Activated CD4-positive, alpha-beta memory T cell treated with anti-CD3 and anti-CD28 coated beads for 36 hours (primary cell): ENCODE measurements at regions not wholly inside any gene's neighbourhood (a gene's known extent, or its start where the extent isn't known, plus 50 kb on each side); places are given as distances from the start of the nearest gene placed in this dataset.

Source experiments
- CTCF ChIA-PET: fragments of 350-600 bp; sonication (Branson Sonifier 250); formaldehyde crosslinking; loops from one replicate; lab custom pipeline; 2021; ENCODE audit warnings: antibody characterized with exemption, inconsistent platforms; lab: Charles Lee
- POLR2A ChIA-PET: fragments of 350-600 bp; sonication (Branson Sonifier 250); formaldehyde crosslinking; loops from one replicate; lab custom pipeline; 2021; ENCODE audit warnings: antibody characterized with exemption; lab: Charles Lee
- DNase-seq: peaks from one replicate; pipeline ENCODE4 v3.0.0-alpha.2; 2020
- H3K27ac Mint-ChIP-seq: one replicate; pipeline ENCODE4 v1.8.0; 2021; ENCODE audit warnings: mixed read lengths
- H3K27me3 Mint-ChIP-seq: one replicate; pipeline ENCODE4 v1.8.0; 2021; ENCODE audit warnings: mixed read lengths
- H3K36me3 Mint-ChIP-seq: one replicate; pipeline ENCODE4 v1.8.0; 2021; ENCODE audit warnings: mixed read lengths
- H3K4me1 Mint-ChIP-seq: one replicate; pipeline ENCODE4 v1.8.0; 2021; ENCODE audit warnings: low read depth, mixed read lengths
- H3K4me3 Mint-ChIP-seq: one replicate; pipeline ENCODE4 v1.8.0; 2021; ENCODE audit warnings: mild to moderate bottlenecking, mixed read lengths
- H3K9me3 Mint-ChIP-seq: one replicate; pipeline ENCODE4 v1.8.0; 2021; ENCODE audit warnings: mixed read lengths
- intact Hi-C: fragments of 100-400 bp; cut with micrococcal nuclease; formaldehyde crosslinking; loops from one replicate; pipeline ENCODE4 v1.15.1; 2023

DNA sequence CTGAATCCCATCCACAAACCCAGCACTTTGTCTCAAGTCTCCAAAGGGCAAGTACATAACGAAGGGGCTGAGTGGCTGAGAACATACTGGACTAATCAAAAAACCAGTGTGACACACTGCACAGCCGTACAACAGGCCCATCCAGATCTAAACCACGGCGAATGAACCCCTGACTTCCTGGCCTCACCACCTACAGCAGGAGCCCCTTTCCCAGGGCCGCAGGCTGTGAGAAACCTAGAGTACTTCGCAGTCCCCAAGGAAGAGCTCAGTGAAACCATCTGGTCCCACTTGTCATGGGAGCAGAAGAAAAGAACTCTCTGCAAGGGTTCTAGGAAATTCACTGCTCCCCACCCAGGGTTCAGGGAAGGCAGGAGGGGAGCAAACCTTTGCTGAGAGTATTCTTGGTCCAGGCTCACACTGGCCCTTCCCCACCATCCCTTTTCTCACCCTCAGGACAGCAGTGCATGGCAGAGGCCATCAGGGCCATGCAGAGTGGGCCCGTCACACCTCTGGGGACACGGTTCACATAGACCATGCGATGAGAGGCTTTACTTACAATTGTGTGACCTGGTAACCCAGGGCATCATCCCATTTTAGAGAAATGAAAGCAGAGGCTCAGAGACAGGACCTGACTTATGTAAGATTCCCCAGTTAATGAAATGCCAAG, 192.8 kb downstream of the BCL11B start:
- intact Hi-C loops = no loop called here
- peaks cover 17% of the 10 kb centered on the region for H3K9me3 Mint-ChIP-seq
- H3K27me3 Mint-ChIP-seq = no peaks in the 10 kb centered on the region
- no peak overlapping the region for H3K4me3 Mint-ChIP-seq
- H3K36me3 Mint-ChIP-seq = peaks cover 12% of the 10 kb centered on the region
- ChIA-PET POLR2A (no interaction called here), CTCF (no interaction called here)
- peaks cover 6% of the 10 kb centered on the region for H3K4me1 Mint-ChIP-seq
- no peak for DNase-seq
- no peak overlapping the region for H3K27ac Mint-ChIP-seq

DNA sequence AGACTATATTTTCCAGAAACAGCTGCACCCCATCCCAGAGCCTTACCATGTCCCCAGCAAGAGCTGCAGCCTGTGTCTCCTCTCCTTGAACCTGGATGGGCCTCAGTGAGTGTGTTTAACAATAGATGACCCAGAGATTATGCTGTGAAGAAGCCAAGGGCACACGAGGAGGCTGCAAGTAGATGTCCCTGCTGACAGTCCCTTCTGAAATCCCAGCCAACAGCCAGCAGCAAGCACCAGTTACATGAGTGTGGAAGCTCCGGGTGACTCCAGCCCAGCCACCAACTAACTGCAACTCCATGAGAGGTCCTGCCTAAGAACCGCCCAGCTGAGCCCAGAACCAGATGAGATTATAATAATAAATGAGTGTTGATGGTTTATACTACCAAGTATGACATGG, 191.7 kb downstream of the BCL11B start:
- intact Hi-C loops = no loop called here
- ChIA-PET POLR2A (no interaction called here), CTCF (no interaction called here)

DNA sequence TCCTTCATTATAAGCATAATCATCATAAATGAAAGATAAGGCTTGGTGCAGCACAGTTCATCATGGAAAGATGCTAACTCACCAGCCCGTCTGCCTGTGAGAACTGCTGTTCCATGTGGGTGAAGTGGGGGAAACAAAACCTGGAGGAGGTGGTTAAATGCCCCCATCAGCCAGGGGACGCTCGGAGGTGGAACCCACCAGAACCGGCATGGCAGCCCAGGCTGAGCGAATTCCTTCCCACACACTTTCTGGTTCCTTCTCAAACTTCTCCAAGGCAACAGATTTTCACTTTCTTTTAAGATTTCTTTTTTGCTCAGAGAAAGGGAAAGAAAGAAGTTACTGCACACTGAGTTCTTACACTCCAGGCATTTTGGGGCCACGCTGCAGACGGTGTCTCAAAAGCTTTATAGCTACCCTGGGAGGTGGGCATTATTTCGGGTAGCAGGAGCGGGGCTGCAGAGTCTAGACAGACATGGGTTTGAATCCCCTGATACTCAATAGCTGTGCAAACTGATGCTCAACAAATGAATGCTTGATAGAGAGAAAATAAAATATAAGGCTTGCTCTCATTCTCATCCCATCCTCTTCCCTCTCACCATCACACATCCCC, 190.7 kb downstream of the BCL11B start:
- CTCF ChIA-PET = no interaction called here
- POLR2A ChIA-PET = no interaction called here
- intact Hi-C loops = no loop called here
- H3K27ac Mint-ChIP-seq = no peak overlapping the region
- DNase-seq = no peak
- H3K27me3 Mint-ChIP-seq = no peaks in the 10 kb centered on the region
- no peak overlapping the region for H3K4me3 Mint-ChIP-seq
- peaks cover 6% of the 10 kb centered on the region for H3K4me1 Mint-ChIP-seq
- H3K36me3 Mint-ChIP-seq = peaks cover 19% of the 10 kb centered on the region
- H3K9me3 Mint-ChIP-seq = peaks cover 23% of the 10 kb centered on the region

More for the DNA sequence above, 191.7 kb downstream of the BCL11B start:
- H3K27me3 Mint-ChIP-seq = no peaks in the 10 kb centered on the region
- DNase-seq = no peak
- H3K9me3 Mint-ChIP-seq = peaks cover 17% of the 10 kb centered on the region
- H3K4me1 Mint-ChIP-seq = peaks cover 6% of the 10 kb centered on the region
- H3K36me3 Mint-ChIP-seq = peaks cover 12% of the 10 kb centered on the region
- no peak overlapping the region for H3K27ac Mint-ChIP-seq
- H3K4me3 Mint-ChIP-seq = no peak overlapping the region

DNA sequence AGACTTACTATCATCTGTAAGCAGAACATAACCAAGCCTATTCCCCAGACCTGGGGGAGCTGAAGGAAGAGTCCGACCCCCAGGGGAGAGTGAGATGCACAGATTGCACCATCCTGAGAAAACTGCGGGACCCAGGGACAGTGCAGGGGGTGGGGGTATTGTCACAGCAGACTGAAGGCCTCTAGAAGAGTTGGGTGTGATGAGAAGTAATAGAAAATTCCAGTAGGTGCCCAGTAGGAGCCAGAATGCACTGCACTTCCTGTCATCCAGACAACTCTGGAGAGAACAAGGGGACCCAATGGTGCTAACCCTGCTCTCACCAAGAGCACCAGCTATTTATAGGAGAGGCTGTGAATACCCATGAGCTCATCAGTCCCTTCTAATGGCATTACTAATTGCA, 190.1 kb downstream of the BCL11B start:
- DNase-seq = no peak
- no peak overlapping the region for H3K4me3 Mint-ChIP-seq
- H3K4me1 Mint-ChIP-seq = peaks cover 3% of the 10 kb centered on the region
- H3K36me3 Mint-ChIP-seq = peaks cover 21% of the 10 kb centered on the region
- CTCF ChIA-PET = no interaction called here
- no peaks in the 10 kb centered on the region for H3K27me3 Mint-ChIP-seq
- H3K27ac Mint-ChIP-seq = no peak overlapping the region
- intact Hi-C loops = no loop called here
- peaks cover 23% of the 10 kb centered on the region for H3K9me3 Mint-ChIP-seq
- POLR2A ChIA-PET = no interaction called here

DNA sequence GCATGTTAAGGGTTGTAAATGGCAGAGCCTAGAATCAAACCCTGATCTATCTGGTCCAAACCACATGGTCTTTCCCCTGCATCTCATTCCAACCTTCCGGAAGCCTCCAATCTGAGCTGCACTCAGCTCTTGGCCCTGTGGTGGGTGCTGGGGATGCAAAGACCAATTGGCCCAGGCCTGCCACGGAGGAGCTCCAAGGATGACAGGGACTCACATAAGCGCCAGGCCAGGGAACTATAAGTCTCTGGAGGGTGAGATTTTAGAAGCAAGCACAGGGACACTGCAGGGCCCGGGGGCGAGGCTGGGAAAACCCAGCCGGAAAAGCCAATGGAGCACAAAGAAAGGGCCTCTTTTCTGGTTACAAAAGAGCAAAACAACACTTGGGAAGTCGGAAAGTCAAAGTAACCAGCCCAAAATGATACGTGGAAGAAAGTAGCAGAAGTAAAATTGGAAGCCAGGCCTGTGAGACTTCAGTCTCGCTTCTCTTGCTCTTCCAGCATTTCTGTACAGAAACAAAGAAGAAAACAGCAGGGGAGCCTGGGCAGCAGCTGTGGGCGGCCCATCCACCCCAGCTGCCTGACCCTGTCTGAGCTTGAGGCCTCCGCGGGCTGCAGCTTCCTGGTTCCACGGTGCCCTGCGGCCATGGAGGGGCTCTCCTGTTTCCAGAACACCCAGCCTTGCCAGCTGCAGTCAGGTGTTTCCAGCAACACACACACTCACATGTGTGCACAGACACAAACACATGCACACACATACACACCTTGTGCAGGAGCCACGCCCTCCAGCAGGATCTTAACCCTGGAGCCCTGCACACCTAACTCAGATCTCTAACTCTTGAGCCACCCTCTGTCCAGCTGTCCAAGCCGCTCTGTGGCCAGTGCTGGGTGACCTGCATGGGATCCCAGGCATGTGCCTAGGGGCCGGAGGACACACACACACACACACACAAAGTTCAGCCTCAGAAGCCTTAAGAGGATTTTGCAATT, 178.2 kb downstream of the BCL11B start:
- Mint-ChIP-seq H3K27ac (no peak overlapping the region), H3K4me1 (no peaks in the 10 kb centered on the region)
- intact Hi-C loops = no loop called here

DNA sequence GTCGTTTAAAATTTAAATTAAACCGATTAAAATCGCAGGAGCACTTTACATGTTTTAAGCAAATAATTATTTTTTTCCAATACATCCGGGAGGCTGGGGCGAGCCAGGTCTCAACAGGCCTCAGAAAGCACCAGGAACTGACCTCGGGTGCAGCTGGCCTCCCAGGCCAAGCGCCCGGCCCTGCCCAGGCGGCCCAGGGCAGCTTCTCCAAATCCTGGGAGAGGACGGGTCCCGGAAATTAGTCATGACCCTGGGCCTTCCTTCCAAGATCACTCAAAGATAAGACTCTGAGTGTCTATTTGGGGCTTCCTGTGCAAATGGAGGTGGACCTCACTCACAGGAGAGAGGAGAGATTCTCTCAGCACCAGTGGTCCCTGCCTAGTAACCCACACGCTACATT, 177.1 kb downstream of the BCL11B start:
- Mint-ChIP-seq H3K27ac (no peak overlapping the region), H3K4me3 (no peak overlapping the region), H3K9me3 (peaks cover 12% of the 10 kb centered on the region), H3K36me3 (peaks cover 3% of the 10 kb centered on the region), H3K27me3 (no peaks in the 10 kb centered on the region), H3K4me1 (no peaks in the 10 kb centered on the region)
- ChIA-PET POLR2A (no interaction called here), CTCF (no interaction called here)
- no peak for DNase-seq
- intact Hi-C loops = no loop called here

More for the DNA sequence above, 178.2 kb downstream of the BCL11B start:
- Mint-ChIP-seq H3K9me3 (peaks cover 12% of the 10 kb centered on the region), H3K4me3 (no peak overlapping the region), H3K27me3 (no peaks in the 10 kb centered on the region), H3K36me3 (peaks cover 3% of the 10 kb centered on the region)
- no peak for DNase-seq
- ChIA-PET POLR2A (no interaction called here), CTCF (no interaction called here)

DNA sequence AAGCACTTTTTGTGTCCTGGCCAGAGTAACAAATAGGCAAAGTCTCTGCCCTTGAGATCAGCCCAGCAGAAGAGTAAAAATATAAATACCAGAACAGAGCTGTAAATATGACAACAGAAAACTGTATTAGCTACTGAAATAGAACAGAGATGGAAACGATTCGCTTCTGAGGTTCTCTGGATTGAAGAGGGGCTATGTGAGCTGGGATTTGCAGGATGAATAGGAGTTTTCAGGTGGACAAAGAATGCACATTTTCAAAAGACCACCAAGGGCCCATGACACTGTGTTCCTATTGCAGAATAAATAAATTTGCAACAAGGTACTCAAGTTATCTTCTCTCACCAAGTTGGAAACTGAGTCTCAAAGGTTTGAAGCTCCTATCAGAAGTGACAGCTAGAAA, 176.6 kb downstream of the BCL11B start:
- no peak for DNase-seq
- Mint-ChIP-seq H3K27me3 (no peaks in the 10 kb centered on the region), H3K27ac (no peak overlapping the region), H3K4me3 (no peak overlapping the region), H3K9me3 (peaks cover 12% of the 10 kb centered on the region), H3K36me3 (peaks cover 3% of the 10 kb centered on the region), H3K4me1 (no peaks in the 10 kb centered on the region)
- intact Hi-C loops = no loop called here
- ChIA-PET POLR2A (no interaction called here), CTCF (interaction anchor here (0.6 kb wide), 1 partner anchor 926 kb away, joined by 3 read pairs; no protein-coding TSS in a partner anchor)

DNA sequence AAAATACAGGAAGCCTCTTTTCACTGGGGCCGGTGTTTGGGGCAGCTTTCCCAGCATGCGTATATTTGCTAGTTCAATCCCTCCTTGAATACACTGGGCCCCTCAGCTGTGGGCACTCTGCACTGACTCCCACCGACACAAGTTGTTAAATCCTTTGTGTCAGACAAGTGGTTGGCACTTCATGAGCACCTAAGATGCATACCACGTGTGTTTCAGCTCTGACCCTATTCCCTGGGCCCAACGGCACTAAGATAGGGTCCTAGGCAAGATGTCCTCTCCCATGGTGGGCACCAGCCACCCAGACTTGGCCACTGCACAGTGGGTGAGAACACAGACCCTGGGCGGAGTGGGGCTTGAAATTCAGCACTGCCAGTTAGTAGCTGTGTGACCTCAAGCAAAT, 173.8 kb downstream of the BCL11B start:
- no peak overlapping the region for H3K4me3 Mint-ChIP-seq
- intact Hi-C loops = no loop called here
- DNase-seq = no peak
- H3K27ac Mint-ChIP-seq = no peak overlapping the region
- H3K27me3 Mint-ChIP-seq = no peaks in the 10 kb centered on the region
- H3K4me1 Mint-ChIP-seq = no peaks in the 10 kb centered on the region
- ChIA-PET CTCF (no interaction called here), POLR2A (no interaction called here)
- H3K36me3 Mint-ChIP-seq = no peaks in the 10 kb centered on the region
- H3K9me3 Mint-ChIP-seq = no peaks in the 10 kb centered on the region

DNA sequence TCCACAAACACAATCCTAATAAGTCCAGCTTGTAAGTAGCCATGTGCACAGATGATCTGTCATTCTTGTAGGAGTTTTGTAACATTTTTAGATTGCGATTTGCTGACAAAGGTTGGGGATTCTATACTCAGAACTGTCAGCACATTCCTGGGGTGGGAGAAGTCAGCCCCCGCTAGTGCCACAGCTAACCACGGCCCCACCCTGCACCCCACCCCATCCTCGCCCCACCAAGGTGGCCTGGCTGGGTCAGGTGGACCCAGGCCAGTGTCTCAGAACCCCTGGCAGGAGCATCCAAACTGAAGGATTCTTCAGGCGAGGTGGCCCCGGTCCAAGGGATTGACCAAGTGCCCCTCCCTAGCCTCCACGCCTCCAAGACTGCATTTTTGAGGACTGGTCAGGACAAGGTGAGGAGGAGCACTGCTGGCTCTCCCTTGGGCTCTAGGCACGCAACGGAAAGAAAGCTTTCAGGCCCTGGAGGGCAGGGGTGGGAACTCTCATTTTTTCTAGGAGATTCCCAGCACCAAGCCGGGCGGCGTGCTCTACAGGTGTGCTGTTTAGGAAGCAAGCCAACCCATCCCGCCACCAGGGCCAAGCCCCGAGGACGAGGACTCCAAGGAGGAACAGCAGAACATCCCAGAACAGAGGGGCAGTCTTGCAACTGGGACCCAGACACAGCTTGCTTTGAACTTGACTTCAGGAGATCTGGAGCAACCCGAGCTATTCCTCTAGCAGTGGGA, 172.8 kb downstream of the BCL11B start:
- Mint-ChIP-seq H3K4me1 (no peaks in the 10 kb centered on the region), H3K27ac (no peak overlapping the region), H3K27me3 (no peaks in the 10 kb centered on the region), H3K36me3 (no peaks in the 10 kb centered on the region), H3K4me3 (no peak overlapping the region), H3K9me3 (no peaks in the 10 kb centered on the region)
- intact Hi-C loops = no loop called here
- POLR2A ChIA-PET = no interaction called here
- no peak for DNase-seq
- CTCF ChIA-PET = no interaction called here

DNA sequence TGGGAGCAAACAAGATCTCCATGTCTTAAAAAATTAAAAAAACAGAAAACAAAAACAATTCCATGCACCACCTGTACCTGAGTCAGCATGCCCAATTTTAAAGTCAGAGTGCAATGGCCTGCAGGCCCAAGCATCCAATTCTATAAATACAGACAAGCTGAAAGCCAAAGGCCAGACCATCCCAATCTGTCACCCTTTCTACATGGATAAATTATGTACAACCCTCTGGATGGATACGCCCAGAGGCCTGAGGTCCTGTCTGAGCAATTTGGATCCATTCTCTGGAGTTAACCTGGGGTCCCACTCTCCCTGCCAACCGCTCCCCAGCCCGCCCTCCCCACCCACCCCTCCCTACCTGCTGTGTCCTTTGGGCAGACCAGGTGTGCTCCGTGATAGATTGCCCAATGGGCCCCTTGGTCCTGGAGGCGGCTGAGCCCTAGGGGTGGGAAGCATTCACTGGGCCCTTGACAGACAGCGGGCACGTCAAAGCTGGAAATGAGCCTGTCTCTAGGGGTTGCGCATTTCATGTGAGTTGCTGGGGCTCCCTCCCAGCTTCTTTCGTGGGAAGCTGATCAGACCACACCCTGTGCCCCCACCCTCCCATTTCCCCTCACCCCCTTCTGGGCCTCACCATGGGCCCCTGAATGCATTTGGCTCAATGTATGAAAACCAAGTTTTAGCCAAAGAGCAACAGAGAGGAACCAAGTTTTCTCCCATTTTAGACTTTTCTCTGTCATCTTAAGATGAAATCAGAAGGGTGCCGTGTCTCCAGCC, 171.3 kb downstream of the BCL11B start:
- H3K4me1 Mint-ChIP-seq = no peaks in the 10 kb centered on the region

DNA sequence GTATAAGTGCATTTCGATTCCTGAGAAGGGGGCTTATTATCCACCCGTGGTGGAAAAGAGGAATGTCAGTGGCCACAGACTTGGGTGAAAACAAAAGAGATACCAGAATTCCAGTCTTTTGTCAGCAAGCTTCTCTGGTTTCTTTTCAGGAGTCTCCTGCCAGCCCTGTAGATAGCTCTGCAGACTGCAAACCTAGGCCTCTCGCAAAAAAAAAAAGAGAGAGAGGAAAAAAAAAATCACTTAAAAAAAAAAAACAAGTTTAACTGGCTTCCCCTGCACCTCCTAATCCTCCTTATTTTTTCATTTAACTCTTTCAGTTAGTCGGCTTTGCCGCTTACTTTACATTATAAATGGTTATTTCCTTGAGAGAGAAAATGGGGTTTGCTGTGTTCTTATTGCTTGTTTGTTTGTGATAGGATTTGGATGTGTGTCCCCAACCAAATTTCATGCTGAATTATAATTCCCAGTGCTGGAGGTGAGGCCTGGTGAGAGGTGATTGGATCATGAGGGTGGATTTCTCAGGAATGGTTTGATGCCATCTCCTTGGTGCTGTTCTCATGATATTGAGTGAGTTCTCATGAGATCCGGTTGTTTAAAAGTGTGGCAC, 170.0 kb downstream of the BCL11B start:
- Mint-ChIP-seq H3K9me3 (peaks cover 11% of the 10 kb centered on the region), H3K4me1 (no peaks in the 10 kb centered on the region), H3K27ac (no peak overlapping the region), H3K4me3 (no peak overlapping the region), H3K27me3 (no peaks in the 10 kb centered on the region), H3K36me3 (peaks cover 8% of the 10 kb centered on the region)
- DNase-seq = no peak
- POLR2A ChIA-PET = no interaction called here
- CTCF ChIA-PET = no interaction called here
- intact Hi-C loops = no loop called here

More for the DNA sequence above, 171.3 kb downstream of the BCL11B start:
- Mint-ChIP-seq H3K27me3 (no peaks in the 10 kb centered on the region), H3K9me3 (peaks cover 7% of the 10 kb centered on the region), H3K36me3 (peaks cover 6% of the 10 kb centered on the region), H3K27ac (no peak overlapping the region), H3K4me3 (no peak overlapping the region)
- ChIA-PET POLR2A (no interaction called here), CTCF (interaction anchor here (0.7 kb wide), 2 partner anchors 713 to 1191 kb away, joined by 3 read pairs; no protein-coding TSS in a partner anchor)
- no peak for DNase-seq
- intact Hi-C loops = no loop called here
